Uterus (tissue), 2 donors: ENCODE measurements at regions not wholly inside any gene's neighbourhood (a gene's known extent, or its start where the extent isn't known, plus 50 kb on each side); places are given as distances from the start of the nearest gene placed in this dataset.

Experiments
- POLR2A ChIP-seq, 2 donors: fragments of 450-650 bp; IDR thresholded peaks; one replicate each; pipeline ENCODE4 v1.6.1; 2016; ENCODE audit warnings: antibody characterized with exemption in 2 of 2, mild to moderate bottlenecking in 1 of 2, moderate library complexity in 1 of 2
- TF ChIP-seq, protein P1 (sequence below), 4 experiments: fragments of 200-600 bp in 2 of 4; fragments of 450-650 bp in 2 of 4; sonication (generic) in 2 of 4; IDR thresholded peaks; one replicate each; pipeline ENCODE4 v1.5.1; 2016 to 2019; ENCODE audit warnings: antibody characterized with exemption in 4 of 4, mild to moderate bottlenecking in 2 of 4, moderate library complexity in 1 of 4

DNA sequence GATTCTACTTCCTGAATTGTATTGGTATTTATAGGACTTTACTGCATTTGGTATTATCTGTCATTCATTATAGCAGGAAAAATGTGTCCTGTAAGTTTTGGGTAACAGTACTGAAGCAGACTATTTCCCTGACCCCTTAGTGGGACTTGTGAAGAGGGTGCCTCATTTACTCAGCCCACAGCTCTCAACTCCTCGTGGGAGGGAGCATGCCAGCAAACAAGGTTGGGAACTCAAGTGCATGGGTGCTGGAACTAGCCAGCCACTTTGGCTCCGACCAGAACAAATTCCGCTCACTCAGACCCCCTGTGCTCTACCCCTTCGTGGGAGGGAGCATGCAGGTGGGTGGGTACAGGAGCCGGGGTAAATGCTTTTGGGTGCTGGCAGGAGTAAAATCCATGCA lies 1773.5 kb upstream of the WWC1 start:
- TF ChIP-seq, protein P1, sequence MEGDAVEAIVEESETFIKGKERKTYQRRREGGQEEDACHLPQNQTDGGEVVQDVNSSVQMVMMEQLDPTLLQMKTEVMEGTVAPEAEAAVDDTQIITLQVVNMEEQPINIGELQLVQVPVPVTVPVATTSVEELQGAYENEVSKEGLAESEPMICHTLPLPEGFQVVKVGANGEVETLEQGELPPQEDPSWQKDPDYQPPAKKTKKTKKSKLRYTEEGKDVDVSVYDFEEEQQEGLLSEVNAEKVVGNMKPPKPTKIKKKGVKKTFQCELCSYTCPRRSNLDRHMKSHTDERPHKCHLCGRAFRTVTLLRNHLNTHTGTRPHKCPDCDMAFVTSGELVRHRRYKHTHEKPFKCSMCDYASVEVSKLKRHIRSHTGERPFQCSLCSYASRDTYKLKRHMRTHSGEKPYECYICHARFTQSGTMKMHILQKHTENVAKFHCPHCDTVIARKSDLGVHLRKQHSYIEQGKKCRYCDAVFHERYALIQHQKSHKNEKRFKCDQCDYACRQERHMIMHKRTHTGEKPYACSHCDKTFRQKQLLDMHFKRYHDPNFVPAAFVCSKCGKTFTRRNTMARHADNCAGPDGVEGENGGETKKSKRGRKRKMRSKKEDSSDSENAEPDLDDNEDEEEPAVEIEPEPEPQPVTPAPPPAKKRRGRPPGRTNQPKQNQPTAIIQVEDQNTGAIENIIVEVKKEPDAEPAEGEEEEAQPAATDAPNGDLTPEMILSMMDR (IDR thresholded peaks at IDR 0.05): no peak
- TF ChIP-seq POLR2A (IDR thresholded peaks at IDR 0.05): no peak
